ENCODE measurements at regions not wholly inside any gene's neighbourhood (a gene's known extent, or its start where the extent isn't known, plus 50 kb on each side); places are given as distances from the start of the nearest gene placed in this dataset.
A peak's percentile ranks its signal among the peaks of the same experiment; 100 is the strongest.

- no peak overlapping the region for H3K4me3 ChIP-seq (ENCODE audit: low read depth, poor library complexity, severe bottlenecking)
- no peak for TF ChIP-seq CTCF (IDR thresholded peaks at IDR 0.05)
- TF ChIP-seq POLR2A (IDR thresholded peaks at IDR 0.05): no peak
- WGBS, 2 donors: 48 to 67% methylated on average over 3 of the region's 3 CpGs
- DNase-seq (ENCODE audit: low spot score in 2 of 2): no peak
- intact Hi-C loops (cut with DNase I; ENCODE audit: low total_unique reads): no loop called here
Measured at GRCh38 chr13:95462801-95463200, 89.7 kb upstream of the CLDN10 start.

DNA sequence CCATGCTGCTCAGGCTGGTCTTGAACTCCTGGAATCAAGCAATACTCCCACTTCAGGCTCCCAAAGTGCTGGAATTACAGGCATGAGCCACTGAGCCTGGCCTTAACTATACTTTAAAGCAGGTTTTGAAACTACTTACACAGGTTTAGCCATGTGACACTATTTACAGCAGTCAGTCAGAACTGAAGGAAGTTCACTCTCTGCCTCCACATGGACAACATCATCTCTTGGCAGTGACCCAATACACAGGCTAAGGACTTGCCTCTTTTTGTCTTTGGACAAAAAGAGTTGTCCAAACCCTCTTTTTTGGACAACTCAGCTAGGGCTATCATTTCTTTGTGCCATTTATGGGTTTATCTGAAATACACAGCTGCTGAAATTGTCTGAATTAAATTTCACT is 89.0 kb upstream of the CLDN10 start:
- intact Hi-C loops (cut with DNase I; ENCODE audit: low total_unique reads): no loop called here
- no peak for DNase-seq (ENCODE audit: low spot score in 2 of 2)
- H3K4me3 ChIP-seq (ENCODE audit: low read depth, poor library complexity, severe bottlenecking): no peak overlapping the region
- TF ChIP-seq CTCF (IDR thresholded peaks at IDR 0.05) (no peak), POLR2A (IDR thresholded peaks at IDR 0.05) (no peak)

GRCh38 chr13:95470574-95471366 is 81.8 kb upstream of the CLDN10 start:
- TF ChIP-seq CTCF (IDR thresholded peaks at IDR 0.05) (no peak), POLR2A (IDR thresholded peaks at IDR 0.05) (no peak)
- H3K4me3 ChIP-seq (ENCODE audit: low read depth, poor library complexity, severe bottlenecking): no peak overlapping the region
- 73 to 76% methylated on average over 19 of the region's 19 CpGs for WGBS, 2 donors
- intact Hi-C loops (cut with DNase I; ENCODE audit: low total_unique reads): no loop called here
- DNase-seq (ENCODE audit: low spot score in 2 of 2): peak in 1 of 2 donors; percentile 48

GRCh38 chr13:95471960-95472359 is 80.6 kb upstream of the CLDN10 start:
- TF ChIP-seq POLR2A (IDR thresholded peaks at IDR 0.05) (no peak), CTCF (IDR thresholded peaks at IDR 0.05) (no peak)
- 83 to 100% methylated on average over 2 of the region's 2 CpGs for WGBS, 2 donors
- DNase-seq (ENCODE audit: low spot score in 2 of 2): no peak
- intact Hi-C loops (cut with DNase I; ENCODE audit: low total_unique reads): no loop called here
- no peak overlapping the region for H3K4me3 ChIP-seq (ENCODE audit: low read depth, poor library complexity, severe bottlenecking)

GRCh38 chr13:95474992-95475391 is 77.5 kb upstream of the CLDN10 start:
- DNase-seq (ENCODE audit: low spot score in 2 of 2): no peak
- WGBS, 2 donors: 55 to 56% methylated on average over 3 of the region's 3 CpGs
- intact Hi-C loops (cut with DNase I; ENCODE audit: low total_unique reads): no loop called here
- TF ChIP-seq CTCF (IDR thresholded peaks at IDR 0.05): no peak
- no peak for TF ChIP-seq POLR2A (IDR thresholded peaks at IDR 0.05)
- H3K4me3 ChIP-seq (ENCODE audit: low read depth, poor library complexity, severe bottlenecking): no peak overlapping the region

GRCh38 chr13:95477187-95477586 is 75.3 kb upstream of the CLDN10 start:
- TF ChIP-seq CTCF (IDR thresholded peaks at IDR 0.05) (no peak), POLR2A (IDR thresholded peaks at IDR 0.05) (no peak)
- no peak overlapping the region for H3K4me3 ChIP-seq (ENCODE audit: low read depth, poor library complexity, severe bottlenecking)
- 67 to 69% methylated on average over 6 of the region's 6 CpGs for WGBS, 2 donors
- intact Hi-C loops (cut with DNase I; ENCODE audit: low total_unique reads): no loop called here
- no peak for DNase-seq (ENCODE audit: low spot score in 2 of 2)
